GM19468 (cell line): ENCODE measurements at regions not wholly inside any gene's neighbourhood (a gene's known extent, or its start where the extent isn't known, plus 50 kb on each side); places are given as distances from the start of the nearest gene placed in this dataset.

ENCODE experiments used
- ATAC-seq: cut with Tn5 transposase; IDR thresholded peaks from one replicate; pipeline ENCODE4 v1.9.1; 2021; ENCODE audit warnings: mild to moderate bottlenecking, moderate library complexity, moderate number of reproducible peaks; ENCODE audit not compliant: unreplicated experiment; ENCODE audit errors: extremely low read depth

DNA sequence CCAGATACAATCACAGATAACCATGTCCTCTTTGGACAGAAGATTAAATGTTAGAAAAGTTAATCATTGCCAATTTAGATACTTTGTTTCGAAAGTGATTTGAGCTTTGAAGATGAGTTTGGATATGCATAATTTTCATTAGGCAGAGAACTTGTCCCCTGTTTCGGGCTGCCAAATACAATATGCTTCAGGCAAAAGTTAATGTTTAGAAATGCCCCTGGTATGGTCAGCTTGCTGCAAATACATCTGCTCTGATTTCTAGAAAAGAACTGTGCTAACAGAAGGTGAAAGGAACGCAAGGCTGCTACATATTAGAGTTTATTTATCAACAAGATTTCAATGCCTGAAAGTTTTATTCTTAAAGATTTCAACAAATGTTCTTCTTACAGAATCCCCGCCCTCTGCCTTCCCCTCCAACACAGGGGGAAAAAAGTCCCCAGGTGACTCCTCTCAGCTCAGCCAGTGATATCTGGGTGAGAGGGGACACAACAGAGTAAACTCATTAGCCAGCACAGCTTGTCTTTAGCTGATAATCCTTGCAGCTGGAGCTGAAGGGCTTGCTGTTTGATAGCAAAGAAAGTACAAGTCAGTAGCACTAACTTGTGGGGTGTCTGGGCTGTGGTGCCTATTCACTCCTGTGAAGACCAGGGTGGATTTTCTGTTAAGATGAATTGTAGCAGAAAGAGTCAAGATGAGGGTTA lies 435.7 kb downstream of the DMAC1 start:
- ATAC-seq, result no peak

GRCh38 chr9:7360513-7360912 lies 439.1 kb downstream of the DMAC1 start:
- ATAC-seq, result no peak

- ATAC-seq, result no peak
Measured at GRCh38 chr9:7358876-7359275, 440.7 kb downstream of the DMAC1 start.

DNA sequence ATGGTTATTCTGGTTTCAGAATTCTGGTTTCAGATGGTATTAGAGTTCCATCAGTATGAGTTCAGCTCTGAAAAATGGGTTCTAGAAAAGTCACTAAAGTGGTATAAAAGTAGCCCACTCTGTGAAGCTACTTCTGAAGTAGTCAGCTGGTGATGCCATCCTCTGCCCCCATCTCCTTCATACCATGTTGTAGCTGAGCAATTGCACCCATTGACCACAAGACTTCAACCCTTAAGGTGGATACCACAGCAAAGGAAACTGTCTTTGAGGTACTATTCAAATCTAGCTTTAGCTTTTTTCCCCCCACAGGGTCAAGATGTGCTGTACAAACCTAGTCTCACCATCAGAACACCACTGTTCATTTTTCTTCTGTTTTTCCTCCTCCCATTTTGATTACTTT lies 444.9 kb downstream of the DMAC1 start:
- ATAC-seq, result no peak

DNA sequence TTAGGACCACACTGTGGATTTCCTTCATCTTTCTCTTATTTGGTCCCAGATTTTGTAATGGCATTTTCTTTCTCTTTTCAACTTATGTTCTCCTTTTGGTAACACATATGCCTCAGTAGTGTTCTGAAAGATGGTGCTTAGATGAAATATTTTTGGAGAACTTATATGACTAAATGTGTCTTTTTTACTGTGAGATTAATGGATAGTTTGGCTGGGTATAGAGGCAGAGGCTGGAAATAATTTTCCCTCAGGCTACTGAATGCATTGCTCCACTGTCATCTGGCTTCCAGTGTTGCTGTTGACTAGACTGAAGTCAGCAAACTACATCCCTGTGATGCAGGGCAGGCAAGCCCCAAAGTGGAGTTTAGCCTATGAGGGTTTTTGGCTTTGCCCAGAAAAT lies 450.9 kb downstream of the DMAC1 start:
- ATAC-seq, result no peak

DNA sequence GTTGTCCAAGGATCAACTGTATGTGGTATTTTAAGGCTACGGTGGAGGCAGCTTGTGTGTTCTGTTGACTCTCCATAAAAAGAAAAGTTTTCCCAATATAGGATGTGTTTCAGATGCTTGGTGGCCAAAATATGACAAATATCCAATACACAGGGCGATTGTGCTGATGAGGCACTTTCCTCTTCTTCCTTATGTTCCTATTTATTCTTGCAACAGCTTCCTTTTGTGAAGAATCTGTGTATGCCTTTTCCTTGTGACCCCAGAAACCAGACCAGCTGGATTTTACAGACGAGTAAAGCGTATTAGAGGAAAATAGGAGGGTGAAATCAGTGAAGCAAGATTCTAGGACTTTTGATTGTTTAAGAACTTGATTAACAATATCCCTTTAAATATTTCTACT lies 452.0 kb downstream of the DMAC1 start:
- ATAC-seq, result no peak

DNA sequence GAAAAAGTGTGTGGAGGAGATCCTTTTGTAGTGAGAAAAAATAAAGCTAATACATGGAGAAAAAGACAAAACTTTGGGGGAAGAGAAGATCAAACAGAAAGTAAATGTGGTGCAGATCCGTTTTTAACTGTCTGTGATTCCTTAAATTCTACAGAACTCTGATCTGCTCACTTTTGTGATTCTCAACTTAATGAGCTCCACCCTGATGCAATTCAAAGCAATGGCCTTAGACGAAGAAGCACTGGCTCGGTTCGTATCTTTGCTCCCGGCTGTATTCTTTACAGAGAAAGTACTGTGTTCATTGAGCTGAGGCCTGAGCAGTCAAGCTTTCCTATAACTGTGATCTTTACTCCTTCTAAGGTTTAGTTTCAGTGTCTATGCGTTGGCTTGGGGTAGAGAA lies 453.4 kb downstream of the DMAC1 start:
- no peak for ATAC-seq

GRCh38 chr9:7342736-7343135 lies 456.8 kb downstream of the DMAC1 start:
- ATAC-seq, result no peak

DNA sequence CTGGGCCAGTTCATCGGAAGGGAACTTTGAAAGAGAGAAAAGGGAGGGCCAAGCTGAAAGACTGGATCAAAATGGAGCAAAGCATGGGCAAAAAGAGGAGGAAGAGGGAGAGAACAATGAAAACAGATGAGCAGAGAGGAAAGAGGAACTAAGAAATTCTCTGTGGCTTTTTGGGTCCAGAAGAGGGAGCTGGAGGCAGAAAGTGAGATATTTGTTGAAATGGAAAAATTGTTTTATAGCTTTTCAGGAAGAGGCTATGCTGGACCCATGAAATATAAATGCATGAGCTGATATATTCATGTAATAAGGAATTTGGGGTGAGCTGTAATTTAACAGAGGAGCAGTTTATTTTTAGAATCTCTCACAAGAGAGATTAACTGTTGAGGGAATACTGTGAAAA lies 457.3 kb downstream of the DMAC1 start:
- ATAC-seq, result peak; percentile 72

- no peak for ATAC-seq
Measured at GRCh38 chr9:7341571-7341970, 458.0 kb downstream of the DMAC1 start.

DNA sequence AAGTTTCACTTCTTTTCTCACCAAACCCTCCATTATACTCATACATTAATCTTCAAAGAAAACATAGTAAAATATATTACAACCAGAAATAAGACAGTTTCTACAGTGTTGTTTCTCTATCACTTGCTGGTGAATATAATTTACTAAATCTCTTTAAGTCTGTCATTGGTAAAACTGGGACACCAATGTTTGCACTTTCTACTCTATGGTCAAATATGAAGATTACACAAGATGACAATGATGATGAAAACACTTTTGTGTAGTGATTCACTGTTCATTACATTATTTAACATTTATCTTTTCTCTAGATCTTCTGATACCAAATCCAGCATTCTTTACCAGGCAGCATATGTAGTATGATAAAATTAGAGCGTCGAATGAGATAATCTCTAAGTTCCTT lies 459.1 kb downstream of the DMAC1 start:
- no peak for ATAC-seq

GRCh38 chr9:7338586-7339281 lies 460.8 kb downstream of the DMAC1 start:
- ATAC-seq, result no peak

- ATAC-seq, result no peak
Measured at GRCh38 chr9:7336356-7337065, 463.1 kb downstream of the DMAC1 start.

DNA sequence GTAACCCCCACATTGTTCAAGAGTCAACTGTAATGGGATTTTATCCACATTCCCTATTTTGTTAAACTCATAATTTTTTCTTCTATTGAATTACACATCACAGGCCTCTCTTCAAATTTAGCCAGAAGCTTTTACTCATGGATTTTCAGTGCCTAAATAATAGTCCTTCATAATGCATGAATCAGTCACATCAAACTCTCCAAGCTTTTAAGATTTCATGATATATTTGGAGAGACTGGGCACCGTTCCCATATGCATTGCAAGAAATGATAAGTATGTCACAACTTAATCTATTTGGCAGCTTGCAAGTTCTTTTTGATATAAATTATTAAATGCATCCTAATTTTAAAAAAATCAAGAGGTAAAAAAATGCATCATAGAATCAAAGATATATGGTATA lies 465.9 kb downstream of the DMAC1 start:
- ATAC-seq, result no peak

DNA sequence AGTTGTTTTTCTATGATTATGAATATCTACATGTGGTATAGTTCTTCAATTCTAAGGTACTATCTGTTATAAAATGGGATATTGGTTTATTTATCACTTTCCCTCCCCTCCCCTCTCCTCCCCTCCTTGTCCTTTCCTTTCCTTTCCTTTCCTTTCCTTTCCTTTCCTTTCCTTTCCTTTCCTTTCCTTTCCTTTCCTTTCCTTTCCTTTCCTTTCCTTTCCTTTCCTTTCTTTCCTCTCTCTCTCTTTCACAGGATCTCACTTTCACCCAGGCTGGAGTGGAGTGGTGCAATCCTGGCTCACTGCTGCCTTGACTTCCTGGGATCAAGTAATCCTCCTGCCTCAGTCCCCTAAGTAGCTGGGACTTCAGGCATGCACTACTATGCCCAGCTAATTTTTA lies 466.8 kb downstream of the DMAC1 start:
- ATAC-seq, result no peak

DNA sequence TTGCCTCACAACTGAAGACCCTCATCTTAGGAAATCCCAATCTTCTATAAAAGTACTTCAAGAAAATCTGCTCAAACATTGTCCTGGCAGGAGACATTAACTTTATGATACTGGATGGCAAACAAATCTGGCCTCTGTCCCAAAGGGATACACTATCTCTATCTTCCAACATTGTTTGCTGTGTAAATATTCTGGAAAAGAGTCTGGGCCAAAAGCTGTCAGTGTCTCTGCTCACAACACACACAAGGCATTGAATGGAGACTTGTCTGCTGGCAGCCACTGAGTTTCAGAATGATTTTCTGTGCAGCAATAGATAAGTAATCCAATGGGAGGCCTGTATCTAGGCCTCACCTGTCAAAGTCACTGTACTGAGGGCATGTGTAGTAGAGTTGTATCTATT lies 471.1 kb downstream of the DMAC1 start:
- ATAC-seq, result no peak

GRCh38 chr9:7325995-7326394 lies 473.6 kb downstream of the DMAC1 start:
- ATAC-seq, result no peak

GRCh38 chr9:7324152-7324598 lies 475.4 kb downstream of the DMAC1 start:
- ATAC-seq, result no peak

DNA sequence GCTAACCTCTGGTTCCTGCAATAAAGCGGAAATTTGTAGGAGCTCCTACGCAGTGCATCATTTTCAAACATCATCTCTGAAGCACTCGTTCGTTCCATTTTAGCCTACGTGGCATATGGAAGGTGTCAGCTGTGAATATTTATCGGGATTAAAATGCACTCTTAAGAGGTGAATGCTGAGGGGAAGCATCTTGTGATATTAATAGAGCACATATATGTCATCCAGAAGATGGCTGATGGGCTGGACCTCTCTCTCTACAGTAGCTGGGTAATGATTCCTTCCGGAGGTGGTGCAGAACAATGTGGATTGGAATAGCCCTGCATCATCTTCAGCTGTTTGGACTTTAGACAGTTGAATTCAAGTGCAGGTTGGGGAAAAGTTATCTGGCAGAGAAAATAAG lies 478.7 kb downstream of the DMAC1 start:
- no peak for ATAC-seq

DNA sequence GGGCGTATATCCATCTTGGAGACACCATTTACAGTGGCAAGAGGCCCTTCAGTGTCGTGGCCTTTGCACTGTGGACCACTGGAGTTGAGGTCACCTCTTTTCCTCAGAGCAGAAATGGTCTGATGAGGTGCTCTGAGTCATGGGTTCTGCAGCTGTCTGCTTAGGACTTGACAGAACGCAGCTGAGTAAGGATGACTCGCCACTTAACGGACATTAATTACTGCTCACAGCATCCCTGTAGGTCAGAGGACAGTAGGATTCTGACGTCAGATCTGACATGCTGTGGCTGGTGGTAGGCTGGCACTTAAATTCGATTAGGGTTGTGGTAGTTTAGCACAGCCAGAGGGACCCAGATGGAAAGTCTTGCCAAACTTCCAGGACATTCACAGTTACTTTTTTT lies 479.4 kb downstream of the DMAC1 start:
- no peak for ATAC-seq

DNA sequence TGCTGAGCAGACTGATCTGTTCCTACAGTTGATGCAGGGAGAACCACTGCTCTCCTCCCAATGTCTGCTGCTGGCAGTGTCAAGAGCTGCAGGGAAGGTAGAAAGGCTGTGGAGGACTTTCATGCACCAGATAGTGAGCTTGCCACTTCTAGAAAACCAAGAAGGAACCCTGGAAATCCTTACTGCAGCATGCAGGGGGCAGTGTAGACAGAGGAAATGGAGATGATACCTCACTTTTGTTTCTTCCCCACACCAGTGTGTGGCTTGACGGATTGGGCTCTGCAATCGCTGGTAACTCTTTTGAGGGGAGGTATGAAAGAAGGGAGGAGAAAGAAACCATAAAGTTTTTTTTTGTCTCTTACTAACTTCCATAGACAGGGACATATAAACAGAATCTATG lies 480.7 kb downstream of the DMAC1 start:
- no peak for ATAC-seq
